ENCODE measurements at regions not wholly inside any gene's neighbourhood (a gene's known extent, or its start where the extent isn't known, plus 50 kb on each side); places are given as distances from the start of the nearest gene placed in this dataset.

- no peaks in the 10 kb centered on the region for H3K4me1 Mint-ChIP-seq
- ChIA-PET POLR2A (no interaction called here), CTCF (no interaction called here)
- H3K27me3 Mint-ChIP-seq, result peaks cover 3% of the 10 kb centered on the region
- H3K4me3 Mint-ChIP-seq, result no peak overlapping the region
- H3K36me3 Mint-ChIP-seq (ENCODE audit: low read depth), result no peaks in the 10 kb centered on the region
- intact Hi-C loops (cut with DNase I, micrococcal nuclease), result no loop called here
- DNase-seq (no peak), ATAC-seq (no peak)
- H3K9me3 Mint-ChIP-seq (ENCODE audit: low read depth), result no peaks in the 10 kb centered on the region
- no peak overlapping the region for H3K27ac Mint-ChIP-seq
Measured at GRCh38 chr2:75801234-75801982, 90.7 kb upstream of the GCFC2 start.

- Mint-ChIP-seq H3K9me3 (ENCODE audit: low read depth) (no peaks in the 10 kb centered on the region), H3K4me3 (no peak overlapping the region), H3K27ac (no peak overlapping the region), H3K4me1 (no peaks in the 10 kb centered on the region), H3K36me3 (ENCODE audit: low read depth) (no peaks in the 10 kb centered on the region), H3K27me3 (peaks cover 3% of the 10 kb centered on the region)
- ChIA-PET POLR2A (no interaction called here), CTCF (no interaction called here)
- no peak for ATAC-seq
- DNase-seq, result no peak
- intact Hi-C loops (cut with DNase I, micrococcal nuclease), result no loop called here
Measured at GRCh38 chr2:75800456-75800855, 89.7 kb upstream of the GCFC2 start.

- ChIA-PET POLR2A (no interaction called here), CTCF (no interaction called here)
- Mint-ChIP-seq H3K27me3 (peaks cover 3% of the 10 kb centered on the region), H3K4me3 (no peak overlapping the region), H3K27ac (no peak overlapping the region), H3K36me3 (ENCODE audit: low read depth) (no peaks in the 10 kb centered on the region), H3K9me3 (ENCODE audit: low read depth) (no peaks in the 10 kb centered on the region), H3K4me1 (no peaks in the 10 kb centered on the region)
- intact Hi-C loops (cut with DNase I, micrococcal nuclease), result no loop called here
- ATAC-seq (no peak), DNase-seq (no peak)
Measured at GRCh38 chr2:75799859-75800258, 89.1 kb upstream of the GCFC2 start.

- intact Hi-C loops (cut with DNase I, micrococcal nuclease), result no loop called here
- Mint-ChIP-seq H3K4me3 (no peak overlapping the region), H3K27ac (no peak overlapping the region), H3K4me1 (no peaks in the 10 kb centered on the region), H3K9me3 (ENCODE audit: low read depth) (no peaks in the 10 kb centered on the region), H3K36me3 (ENCODE audit: low read depth) (no peaks in the 10 kb centered on the region), H3K27me3 (peaks cover 3% of the 10 kb centered on the region)
- POLR2A ChIA-PET, result no interaction called here
- CTCF ChIA-PET, result no interaction called here
- DNase-seq (no peak), ATAC-seq (no peak)
Measured at GRCh38 chr2:75798569-75798968, 87.9 kb upstream of the GCFC2 start.

- ATAC-seq, result no peak
- POLR2A ChIA-PET, result no interaction called here
- no peak overlapping the region for H3K27ac Mint-ChIP-seq
- no peaks in the 10 kb centered on the region for H3K4me1 Mint-ChIP-seq
- H3K4me3 Mint-ChIP-seq, result no peak overlapping the region
- CTCF ChIA-PET, result no interaction called here
- H3K36me3 Mint-ChIP-seq (ENCODE audit: low read depth), result no peaks in the 10 kb centered on the region
- intact Hi-C loops (cut with DNase I, micrococcal nuclease), result no loop called here
- peaks cover 5% of the 10 kb centered on the region for H3K27me3 Mint-ChIP-seq
- no peaks in the 10 kb centered on the region for H3K9me3 Mint-ChIP-seq (ENCODE audit: low read depth)
- no peak for DNase-seq
Measured at GRCh38 chr2:75792996-75793395, 82.3 kb upstream of the GCFC2 start.

- H3K27me3 Mint-ChIP-seq, result peaks cover 7% of the 10 kb centered on the region
- ChIA-PET CTCF (no interaction called here), POLR2A (no interaction called here)
- H3K27ac Mint-ChIP-seq, result no peak overlapping the region
- H3K9me3 Mint-ChIP-seq (ENCODE audit: low read depth), result no peaks in the 10 kb centered on the region
- H3K4me3 Mint-ChIP-seq, result no peak overlapping the region
- intact Hi-C loops (cut with DNase I, micrococcal nuclease), result no loop called here
- DNase-seq (no peak), ATAC-seq (no peak)
- no peaks in the 10 kb centered on the region for H3K4me1 Mint-ChIP-seq
- no peaks in the 10 kb centered on the region for H3K36me3 Mint-ChIP-seq (ENCODE audit: low read depth)
Measured at GRCh38 chr2:75792146-75792545, 81.4 kb upstream of the GCFC2 start.

- no peaks in the 10 kb centered on the region for H3K9me3 Mint-ChIP-seq (ENCODE audit: low read depth)
Measured at GRCh38 chr2:75790814-75791467, 80.2 kb upstream of the GCFC2 start.

GRCh38 chr2:75790121-75790813, 79.6 kb upstream of the GCFC2 start:
- H3K27ac Mint-ChIP-seq, result no peak overlapping the region
- H3K9me3 Mint-ChIP-seq (ENCODE audit: low read depth), result no peaks in the 10 kb centered on the region
- no peak for ATAC-seq
- H3K36me3 Mint-ChIP-seq (ENCODE audit: low read depth), result no peaks in the 10 kb centered on the region
- no peak overlapping the region for H3K4me3 Mint-ChIP-seq
- intact Hi-C loops (cut with DNase I, micrococcal nuclease), result no loop called here
- CTCF ChIA-PET, result no interaction called here
- POLR2A ChIA-PET, result no interaction called here
- H3K4me1 Mint-ChIP-seq, result no peaks in the 10 kb centered on the region
- peaks cover 4% of the 10 kb centered on the region for H3K27me3 Mint-ChIP-seq
- DNase-seq, result no peak

More at GRCh38 chr2:75790814-75791467, 80.2 kb upstream of the GCFC2 start:
- no peaks in the 10 kb centered on the region for H3K36me3 Mint-ChIP-seq (ENCODE audit: low read depth)
- no peak overlapping the region for H3K4me3 Mint-ChIP-seq
- intact Hi-C loops (cut with DNase I, micrococcal nuclease), result no loop called here
- no peaks in the 10 kb centered on the region for H3K4me1 Mint-ChIP-seq
- CTCF ChIA-PET, result no interaction called here
- POLR2A ChIA-PET, result no interaction called here
- H3K27ac Mint-ChIP-seq, result no peak overlapping the region
- ATAC-seq, result no peak
- DNase-seq, result no peak
- H3K27me3 Mint-ChIP-seq, result peaks cover 4% of the 10 kb centered on the region

GRCh38 chr2:75788902-75789301, 78.2 kb upstream of the GCFC2 start:
- Mint-ChIP-seq H3K36me3 (ENCODE audit: low read depth) (no peaks in the 10 kb centered on the region), H3K27me3 (peaks cover 4% of the 10 kb centered on the region), H3K9me3 (ENCODE audit: low read depth) (no peaks in the 10 kb centered on the region), H3K27ac (no peak overlapping the region), H3K4me1 (no peaks in the 10 kb centered on the region), H3K4me3 (no peak overlapping the region)
- POLR2A ChIA-PET, result interaction anchor here (0.7 kb wide), 1 partner anchor 726 kb away, joined by 3 read pairs; no protein-coding TSS in a partner anchor
- intact Hi-C loops (cut with DNase I, micrococcal nuclease), result loop anchor here (5.0 to 10.0 kb wide), 2 partner anchors 406 to 808 kb away; no protein-coding TSS in a partner anchor
- CTCF ChIA-PET, result no interaction called here
- ATAC-seq (no peak), DNase-seq (no peak)

- Mint-ChIP-seq H3K9me3 (ENCODE audit: low read depth) (no peaks in the 10 kb centered on the region), H3K4me1 (no peaks in the 10 kb centered on the region), H3K4me3 (no peak overlapping the region), H3K27me3 (peaks cover 4% of the 10 kb centered on the region), H3K27ac (no peak overlapping the region), H3K36me3 (ENCODE audit: low read depth) (no peaks in the 10 kb centered on the region)
- intact Hi-C loops (cut with DNase I, micrococcal nuclease), result loop anchor here (5.0 to 10.0 kb wide), 2 partner anchors 407 to 809 kb away; no protein-coding TSS in a partner anchor
- ChIA-PET POLR2A (interaction anchor here (0.7 kb wide), 1 partner anchor 726 kb away, joined by 3 read pairs; no protein-coding TSS in a partner anchor), CTCF (no interaction called here)
- ATAC-seq (no peak), DNase-seq (no peak)
Measured at GRCh38 chr2:75788154-75788553, 77.4 kb upstream of the GCFC2 start.

GRCh38 chr2:75787532-75788132, 76.9 kb upstream of the GCFC2 start:
- ChIA-PET POLR2A (no interaction called here), CTCF (interaction anchor here (1.5 kb wide), 1 partner anchor 35 kb away, joined by 3 read pairs; no protein-coding TSS in a partner anchor)
- Mint-ChIP-seq H3K27me3 (peaks cover 4% of the 10 kb centered on the region), H3K4me3 (no peak overlapping the region), H3K27ac (no peak overlapping the region), H3K4me1 (no peaks in the 10 kb centered on the region), H3K36me3 (ENCODE audit: low read depth) (no peaks in the 10 kb centered on the region), H3K9me3 (ENCODE audit: low read depth) (no peaks in the 10 kb centered on the region)
- no peak for ATAC-seq
- intact Hi-C loops (cut with DNase I, micrococcal nuclease), result loop anchor here (1.0 to 10.0 kb wide), 3 partner anchors 407 to 812 kb away; no protein-coding TSS in a partner anchor
- DNase-seq, result no peak

Data from activated CD4-positive, alpha-beta T cell treated with anti-CD3 and anti-CD28 coated beads for 36 hours (primary cell).